ENCODE measurements at regions not wholly inside any gene's neighbourhood (a gene's known extent, or its start where the extent isn't known, plus 50 kb on each side); places are given as distances from the start of the nearest gene placed in this dataset.

DNA sequence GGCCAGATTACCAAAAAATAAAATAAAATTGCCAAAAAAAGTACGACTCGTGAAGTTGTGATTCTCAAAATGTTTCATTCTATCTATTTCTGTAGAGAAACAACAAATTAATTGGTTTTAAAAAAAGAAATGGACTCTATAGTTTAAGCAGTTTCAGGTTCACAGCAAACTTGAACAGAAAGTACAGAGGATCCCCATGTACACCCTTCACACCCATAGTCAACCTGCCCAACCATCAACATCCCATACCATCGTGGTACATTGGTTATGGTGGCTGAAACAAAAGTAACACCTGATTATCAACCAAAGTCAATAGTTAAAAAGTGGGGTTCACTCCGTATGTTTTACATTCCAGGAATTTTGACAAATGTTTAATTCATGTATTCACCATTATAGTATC lies 496.1 kb downstream of the ANKRD7 start:
- Histone ChIP-seq H3K27ac (replicated peaks) (no peak overlapping the region), H3K4me1 (no peaks in the 10 kb centered on the region), H3K9me3 (replicated peaks) (no peaks in the 10 kb centered on the region), H3K36me3 (no peaks in the 10 kb centered on the region), H3K27me3 (ENCODE audit: low read depth) (no peaks in the 10 kb centered on the region), H3K4me3 (no peak overlapping the region)
- TF ChIP-seq, protein P1, sequence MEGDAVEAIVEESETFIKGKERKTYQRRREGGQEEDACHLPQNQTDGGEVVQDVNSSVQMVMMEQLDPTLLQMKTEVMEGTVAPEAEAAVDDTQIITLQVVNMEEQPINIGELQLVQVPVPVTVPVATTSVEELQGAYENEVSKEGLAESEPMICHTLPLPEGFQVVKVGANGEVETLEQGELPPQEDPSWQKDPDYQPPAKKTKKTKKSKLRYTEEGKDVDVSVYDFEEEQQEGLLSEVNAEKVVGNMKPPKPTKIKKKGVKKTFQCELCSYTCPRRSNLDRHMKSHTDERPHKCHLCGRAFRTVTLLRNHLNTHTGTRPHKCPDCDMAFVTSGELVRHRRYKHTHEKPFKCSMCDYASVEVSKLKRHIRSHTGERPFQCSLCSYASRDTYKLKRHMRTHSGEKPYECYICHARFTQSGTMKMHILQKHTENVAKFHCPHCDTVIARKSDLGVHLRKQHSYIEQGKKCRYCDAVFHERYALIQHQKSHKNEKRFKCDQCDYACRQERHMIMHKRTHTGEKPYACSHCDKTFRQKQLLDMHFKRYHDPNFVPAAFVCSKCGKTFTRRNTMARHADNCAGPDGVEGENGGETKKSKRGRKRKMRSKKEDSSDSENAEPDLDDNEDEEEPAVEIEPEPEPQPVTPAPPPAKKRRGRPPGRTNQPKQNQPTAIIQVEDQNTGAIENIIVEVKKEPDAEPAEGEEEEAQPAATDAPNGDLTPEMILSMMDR (IDR thresholded peaks at IDR 0.05; ENCODE audit: borderline replicate concordance) = no peak
- no peak for DNase-seq
- intact Hi-C loops (cut with micrococcal nuclease) = no loop called here

DNA sequence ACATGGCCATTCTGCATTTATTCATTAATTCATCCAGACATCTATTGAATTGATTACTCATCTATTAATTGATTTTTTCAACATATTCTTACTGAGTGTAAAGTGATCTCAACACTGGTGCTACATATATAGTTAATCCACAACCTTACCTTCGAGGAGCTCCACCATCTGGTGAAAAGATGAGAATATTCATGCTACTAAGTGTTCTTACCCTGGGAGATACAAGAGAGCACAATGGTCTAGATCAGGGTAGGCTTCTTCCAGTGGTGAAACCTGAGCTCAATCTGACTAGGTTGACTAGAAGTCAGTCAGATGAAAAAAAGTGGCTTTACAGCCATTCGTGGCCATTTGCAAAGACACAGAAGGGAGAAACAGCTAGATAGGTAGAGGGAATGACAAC lies 507.4 kb downstream of the ANKRD7 start:
- Histone ChIP-seq H3K9me3 (replicated peaks) (peaks cover 14% of the 10 kb centered on the region), H3K36me3 (no peaks in the 10 kb centered on the region), H3K4me3 (no peak overlapping the region), H3K4me1 (no peaks in the 10 kb centered on the region), H3K27ac (replicated peaks) (no peak overlapping the region), H3K27me3 (ENCODE audit: low read depth) (no peaks in the 10 kb centered on the region)
- TF ChIP-seq, protein P1 (IDR thresholded peaks at IDR 0.05; ENCODE audit: borderline replicate concordance) = no peak
- intact Hi-C loops (cut with micrococcal nuclease) = no loop called here
- DNase-seq = no peak

DNA sequence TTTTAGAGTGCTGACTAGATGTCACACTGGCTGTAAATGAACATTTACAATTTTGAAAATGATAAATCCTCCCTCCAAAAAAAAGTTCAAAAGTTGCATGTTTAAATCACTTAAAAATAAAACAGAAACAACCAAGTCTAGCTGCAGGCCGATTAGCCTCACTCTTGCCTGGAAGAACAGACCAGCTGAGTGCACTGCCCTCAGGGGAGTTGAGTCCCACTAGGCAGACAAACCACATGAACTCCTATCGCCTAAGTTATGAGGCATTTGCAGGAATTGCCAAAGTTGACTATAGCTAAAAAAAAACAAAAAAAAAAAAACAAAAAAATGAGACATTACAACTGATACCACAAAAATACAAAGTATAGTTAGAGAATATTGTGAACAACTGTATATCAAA lies 510.0 kb downstream of the ANKRD7 start:
- peaks cover 13% of the 10 kb centered on the region for H3K9me3 ChIP-seq (replicated peaks)
- H3K36me3 ChIP-seq = no peaks in the 10 kb centered on the region
- no peak overlapping the region for H3K27ac ChIP-seq (replicated peaks)
- TF ChIP-seq, protein P1 (IDR thresholded peaks at IDR 0.05; ENCODE audit: borderline replicate concordance) = no peak
- H3K4me3 ChIP-seq = no peak overlapping the region
- no peak for DNase-seq
- H3K4me1 ChIP-seq = no peaks in the 10 kb centered on the region
- H3K27me3 ChIP-seq (ENCODE audit: low read depth) = no peaks in the 10 kb centered on the region
- intact Hi-C loops (cut with micrococcal nuclease) = no loop called here

- Histone ChIP-seq H3K4me1 (no peaks in the 10 kb centered on the region), H3K9me3 (replicated peaks) (peaks cover 12% of the 10 kb centered on the region), H3K36me3 (no peaks in the 10 kb centered on the region), H3K27ac (replicated peaks) (no peak overlapping the region), H3K4me3 (no peak overlapping the region), H3K27me3 (ENCODE audit: low read depth) (no peaks in the 10 kb centered on the region)
- intact Hi-C loops (cut with micrococcal nuclease) = no loop called here
- no peak for DNase-seq
- TF ChIP-seq, protein P1 (IDR thresholded peaks at IDR 0.05; ENCODE audit: borderline replicate concordance) = no peak
Observed at GRCh38 chr7:118735441-118735840, 510.9 kb downstream of the ANKRD7 start.

DNA sequence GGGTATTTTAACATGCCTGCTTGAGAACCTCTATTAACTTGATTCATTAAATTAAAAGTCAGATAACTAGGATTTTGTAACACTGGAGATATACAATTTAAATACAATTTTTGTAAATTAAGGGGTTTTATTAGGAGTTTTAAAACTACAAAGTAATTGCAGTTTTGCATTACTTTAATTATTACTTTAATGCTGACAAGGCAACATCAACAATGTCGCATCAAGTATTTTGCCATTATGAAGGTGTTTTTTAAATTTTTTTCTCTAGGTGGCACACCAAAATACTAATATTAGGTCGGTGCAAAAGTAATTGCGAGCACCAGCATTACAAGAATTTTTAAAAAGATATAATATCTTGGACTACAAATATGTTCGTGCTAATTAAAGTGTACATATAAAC lies 513.4 kb downstream of the ANKRD7 start:
- intact Hi-C loops (cut with micrococcal nuclease) = no loop called here
- H3K9me3 ChIP-seq (replicated peaks) = peaks cover 12% of the 10 kb centered on the region
- H3K27me3 ChIP-seq (ENCODE audit: low read depth) = no peaks in the 10 kb centered on the region
- no peak for DNase-seq
- no peak overlapping the region for H3K4me3 ChIP-seq
- no peaks in the 10 kb centered on the region for H3K4me1 ChIP-seq
- no peaks in the 10 kb centered on the region for H3K36me3 ChIP-seq
- no peak overlapping the region for H3K27ac ChIP-seq (replicated peaks)
- TF ChIP-seq, protein P1 (IDR thresholded peaks at IDR 0.05; ENCODE audit: borderline replicate concordance) = no peak

DNA sequence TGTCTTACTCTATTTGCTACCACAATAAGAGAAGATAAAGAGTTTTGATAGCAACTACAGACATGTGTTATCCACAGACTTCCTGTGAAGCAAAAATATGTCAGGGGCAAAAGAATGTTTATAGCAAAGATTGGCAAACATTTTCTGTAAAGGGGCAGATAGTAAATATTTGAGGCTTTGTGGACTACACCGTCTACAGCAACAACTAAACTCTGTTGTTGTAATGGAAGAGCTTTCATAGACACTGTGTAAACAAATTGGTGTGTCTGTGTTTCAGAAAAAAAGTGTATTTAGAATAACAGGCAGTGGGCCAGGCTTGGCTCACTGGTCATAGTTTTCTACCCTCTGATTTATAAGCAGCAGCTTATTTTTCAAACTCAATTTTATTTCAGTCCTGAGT lies 521.4 kb downstream of the ANKRD7 start:
- Histone ChIP-seq H3K27ac (replicated peaks) (no peak overlapping the region), H3K4me1 (no peaks in the 10 kb centered on the region), H3K9me3 (replicated peaks) (peaks cover 4% of the 10 kb centered on the region), H3K4me3 (no peak overlapping the region), H3K27me3 (ENCODE audit: low read depth) (no peaks in the 10 kb centered on the region), H3K36me3 (no peaks in the 10 kb centered on the region)
- TF ChIP-seq, protein P1 (IDR thresholded peaks at IDR 0.05; ENCODE audit: borderline replicate concordance) = no peak
- intact Hi-C loops (cut with micrococcal nuclease) = no loop called here
- DNase-seq = no peak
